H1 (cell line): ENCODE measurements at regions not wholly inside any gene's neighbourhood (a gene's known extent, or its start where the extent isn't known, plus 50 kb on each side); places are given as distances from the start of the nearest gene placed in this dataset.

Experiments used
- CTCF ChIA-PET: fragments of 300-600 bp; sonication (Branson Sonifier 250); formaldehyde crosslinking; loops from one replicate; lab custom pipeline; 2021; ENCODE audit not compliant: partially characterized antibody; lab: Charles Lee
- POLR2A ChIA-PET: fragments of 300-600 bp; sonication (Branson Sonifier 250); formaldehyde crosslinking; loops from one replicate; lab custom pipeline; 2021; ENCODE audit warnings: inconsistent platforms; ENCODE audit not compliant: partially characterized antibody; lab: Charles Lee
- DNase-seq, 2 experiments: peaks; one replicate each; pipeline versions ENCODE4 v3.0.0 to v3.0.0-alpha.2; 2010 to 2022; ENCODE audit warnings: low spot score in 2 of 2, low read depth in 1 of 2, mixed read lengths in 1 of 2
- FAIRE-seq: peaks from 2 replicates; lab custom pipeline; 2011; peaks lifted over from hg19 to GRCh38; lab: Jason Lieb, UNC
- H2AFZ ChIP-seq: 2 replicates; pipeline ENCODE4 v1.8.1; 2012; ENCODE audit warnings: low read length, inconsistent platforms
- H2AK5ac ChIP-seq: 2 replicates; pipeline ENCODE4 v1.6.1; 2013; ENCODE audit warnings: low read depth, low read length
- H2BK120ac ChIP-seq: replicated peaks from 2 replicates; pipeline ENCODE3; 2013; ENCODE audit warnings: low read depth, low read length, inconsistent platforms
- H2BK12ac ChIP-seq: 2 replicates; pipeline ENCODE4 v1.6.1; 2013; ENCODE audit warnings: low read depth, low read length
- H2BK15ac ChIP-seq: 2 replicates; pipeline ENCODE4 v1.6.1; 2013; ENCODE audit warnings: low read length
- H2BK20ac ChIP-seq: 2 replicates; pipeline ENCODE4 v1.6.1; 2013; ENCODE audit warnings: low read length
- H2BK5ac ChIP-seq: 2 replicates; pipeline ENCODE4 v1.6.1; 2013; ENCODE audit warnings: low read depth, low read length
- H3K14ac ChIP-seq: 2 replicates; pipeline ENCODE4 v1.6.1; 2013; ENCODE audit warnings: inconsistent platforms; ENCODE audit not compliant: insufficient read length
- H3K18ac ChIP-seq: 2 replicates; pipeline ENCODE4 v1.6.1; 2013; ENCODE audit warnings: low read length; ENCODE audit errors: extremely low read depth
- H3K23ac ChIP-seq: 2 replicates; pipeline ENCODE4 v1.6.1; 2013; ENCODE audit warnings: inconsistent platforms; ENCODE audit not compliant: insufficient read length
- H3K23me2 ChIP-seq: 2 replicates; pipeline ENCODE4 v1.6.1; 2013; ENCODE audit warnings: low read depth, low read length
- H3K27ac ChIP-seq: 2 replicates; pipeline ENCODE4 v1.6.1; 2011; ENCODE audit warnings: low read depth, low read length, inconsistent platforms
- H3K27me3 ChIP-seq, 4 experiments: replicated peaks in 1 of 4; 1 replicate in 1 of 4; 2 replicates in 3 of 4; pipeline versions ENCODE4 v1.6.1 to v1.8.1; 2011 to 2013; ENCODE audit warnings: low read length in 3 of 4, mild to moderate bottlenecking in 3 of 4, inconsistent platforms in 2 of 4, mixed read lengths in 2 of 4, moderate library complexity in 1 of 4; ENCODE audit not compliant: control insufficient read depth in 3 of 4, insufficient read depth in 3 of 4; ENCODE audit errors: extremely low read depth in 1 of 4
- H3K36me3 ChIP-seq, 4 experiments: 2 replicates each; pipeline versions ENCODE4 v1.6.1 to v1.8.1; 2011 to 2013; ENCODE audit warnings: mild to moderate bottlenecking in 4 of 4, low read length in 3 of 4, moderate library complexity in 2 of 4, control low read depth in 1 of 4, inconsistent platforms in 1 of 4; ENCODE audit not compliant: insufficient read depth in 4 of 4, control insufficient read depth in 2 of 4
- H3K4ac ChIP-seq: replicated peaks from 2 replicates; pipeline ENCODE3; 2013; ENCODE audit warnings: low read length, low read depth, mixed read lengths, inconsistent platforms; ENCODE audit not compliant: insufficient read length
- H3K4me1 ChIP-seq, 4 experiments: replicated peaks in 1 of 4; 1 replicate in 1 of 4; 2 replicates in 3 of 4; pipeline versions ENCODE4 v1.6.1 to v1.8.1; 2011 to 2013; ENCODE audit warnings: low read length in 3 of 4, inconsistent platforms in 2 of 4, mixed read lengths in 1 of 4; ENCODE audit not compliant: insufficient read depth in 4 of 4, control insufficient read depth in 3 of 4
- H3K4me2 ChIP-seq, 2 experiments: 2 replicates each; pipeline versions ENCODE4 v1.6.1 to v1.8.1; 2011 to 2013; ENCODE audit warnings: low read depth in 2 of 2, low read length in 2 of 2, control low read depth in 1 of 2, inconsistent platforms in 1 of 2, mild to moderate bottlenecking in 1 of 2; ENCODE audit not compliant: insufficient read depth in 1 of 2
- H3K4me3 ChIP-seq, 4 experiments: fragments of 200-600, 300-600 bp in 1 of 4; sonication (generic), shearing (Covaris generic), sonication (Bioruptor Twin) in 1 of 4; 2 replicates each; pipeline versions ENCODE4 v1.5.1 to v1.8.1; 2011 to 2016; ENCODE audit warnings: low read length in 4 of 4, low read depth in 3 of 4, control low read depth in 2 of 4, inconsistent platforms in 2 of 4, mild to moderate bottlenecking in 2 of 4, mixed read lengths in 1 of 4, moderate library complexity in 1 of 4; ENCODE audit not compliant: insufficient read depth in 2 of 4; ENCODE audit errors: extremely low read depth in 1 of 4
- H3K56ac ChIP-seq: replicated peaks from 2 replicates; pipeline ENCODE3; 2013; ENCODE audit warnings: low read depth, mild to moderate bottlenecking, mixed read lengths, low read length, inconsistent platforms; ENCODE audit not compliant: insufficient read length
- H3K79me1 ChIP-seq: 2 replicates; pipeline ENCODE4 v1.6.1; 2013; ENCODE audit warnings: low read depth, low read length, control low read depth
- H3K79me2 ChIP-seq, 2 experiments: 2 replicates each; pipeline versions ENCODE4 v1.6.1 to v1.8.1; 2012 to 2013; ENCODE audit warnings: low read length in 2 of 2, mild to moderate bottlenecking in 2 of 2, inconsistent platforms in 1 of 2; ENCODE audit not compliant: insufficient read depth in 2 of 2, control insufficient read depth in 1 of 2
- H3K9ac ChIP-seq, 4 experiments: replicated peaks in 1 of 4; 1 replicate in 1 of 4; 2 replicates in 3 of 4; pipeline versions ENCODE4 v1.6.1 to v1.8.1; 2011 to 2013; ENCODE audit warnings: low read depth in 3 of 4, low read length in 3 of 4, control low read depth in 2 of 4, mild to moderate bottlenecking in 2 of 4, moderate library complexity in 2 of 4, inconsistent platforms in 1 of 4; ENCODE audit errors: extremely low read depth in 1 of 4
- H3K9me3 ChIP-seq, 2 experiments: 2 replicates each; pipeline versions ENCODE4 v1.6.1 to v1.8.1; 2012 to 2013; ENCODE audit warnings: mild to moderate bottlenecking in 2 of 2, moderate library complexity in 2 of 2, control low read depth in 1 of 2, inconsistent platforms in 1 of 2, low read depth in 1 of 2, low read length in 1 of 2, mixed read lengths in 1 of 2; ENCODE audit not compliant: insufficient read depth in 2 of 2
- H4K20me1 ChIP-seq, 2 experiments: replicated peaks in 1 of 2; 2 replicates each; pipeline versions ENCODE3 to v1.8.1; 2011 to 2013; ENCODE audit warnings: inconsistent platforms in 2 of 2, low read length in 2 of 2, mild to moderate bottlenecking in 1 of 2; ENCODE audit not compliant: insufficient read depth in 2 of 2, control insufficient read depth in 1 of 2
- H4K5ac ChIP-seq: 2 replicates; pipeline ENCODE4 v1.6.1; 2013; ENCODE audit warnings: low read length, low read depth, mixed read lengths, inconsistent platforms; ENCODE audit not compliant: insufficient read length
- H4K8ac ChIP-seq: 2 replicates; pipeline ENCODE4 v1.8.0; 2013; ENCODE audit warnings: mild to moderate bottlenecking, moderate library complexity, low read length, inconsistent platforms; ENCODE audit not compliant: insufficient read depth; ENCODE audit errors: extremely low read depth
- H4K91ac ChIP-seq: replicated peaks from 2 replicates; pipeline ENCODE3; 2013; ENCODE audit warnings: low read length, mixed read lengths, inconsistent platforms; ENCODE audit not compliant: insufficient read length
- CBX8 ChIP-seq: fragments of 300-800, 300-1000 bp; sonication (generic); IDR thresholded peaks from 2 replicates; pipeline ENCODE4 v1.7.1; 2016; ENCODE audit warnings: low read depth, low read length, borderline replicate concordance
- NRF1 ChIP-seq: IDR thresholded peaks from 2 replicates; pipeline ENCODE4 v1.6.1; 2011; ENCODE audit warnings: mild to moderate bottlenecking, low read depth, low read length, improper control_type of control experiment
- WGBS, 2 experiments: shearing (Covaris generic) in 1 of 2; methylation state at CpG; one replicate each; pipeline versions ENCODE4 v1.1.6 to v1.1.7; 2013 to 2015; ENCODE audit warnings: low lambda C conversion rate in 2 of 2, mixed read lengths in 2 of 2, inconsistent platforms in 1 of 2, low coverage in 1 of 2, missing lambda C conversion rate in 1 of 2; ENCODE audit not compliant: insufficient replicate concordance in 2 of 2, insufficient coverage in 1 of 2, insufficient read length in 1 of 2; ENCODE audit errors: extremely low coverage in 1 of 2, missing lambda C conversion rate in 1 of 2; 5-methylcytosine and 5-hydroxymethylcytosine counted together

- H2AK5ac ChIP-seq: no peak overlapping the region
- no peaks in the 10 kb centered on the region for H3K27me3 ChIP-seq
- no peak overlapping the region for H2BK12ac ChIP-seq
- 81% methylated on average over 12 of the region's 12 CpGs; no CpG with 5 or more reads in 1 of the 2 experiments for WGBS, 2 experiments
- no peak overlapping the region for H3K9ac ChIP-seq
- H3K56ac ChIP-seq: no peak overlapping the region
- no peaks in the 10 kb centered on the region for H3K9me3 ChIP-seq
- H2BK15ac ChIP-seq: no peak overlapping the region
- FAIRE-seq: no peak
- no peak overlapping the region for H3K4ac ChIP-seq
- H3K27ac ChIP-seq: no peak overlapping the region
- no peaks in the 10 kb centered on the region for H3K36me3 ChIP-seq
- H3K4me1 ChIP-seq: no peaks in the 10 kb centered on the region
- no peaks in the 10 kb centered on the region for H3K79me1 ChIP-seq
- no peaks in the 10 kb centered on the region for H3K79me2 ChIP-seq
- no peak overlapping the region for H3K18ac ChIP-seq
- H3K4me3 ChIP-seq: no peak overlapping the region
- ChIA-PET POLR2A (no interaction called here), CTCF (no interaction called here)
- H3K14ac ChIP-seq: no peak overlapping the region
- H2BK5ac ChIP-seq: no peak overlapping the region
- H2BK120ac ChIP-seq: no peak overlapping the region
- H3K23me2 ChIP-seq: no peaks in the 10 kb centered on the region
- no peak for DNase-seq
- H4K91ac ChIP-seq: no peak overlapping the region
- no peak overlapping the region for H2BK20ac ChIP-seq
- no peak for TF ChIP-seq NRF1
- no peak for TF ChIP-seq CBX8
- no peaks in the 10 kb centered on the region for H4K20me1 ChIP-seq
- H2AFZ ChIP-seq: no peak overlapping the region
- H3K23ac ChIP-seq: no peak overlapping the region
- H3K4me2 ChIP-seq: no peak overlapping the region
- H4K8ac ChIP-seq: no peak overlapping the region
- no peak overlapping the region for H4K5ac ChIP-seq
Observed at GRCh38 chr18:22088996-22089640, 80.3 kb upstream of the GATA6 start.
